ENCODE measurements at regions not wholly inside any gene's neighbourhood (a gene's known extent, or its start where the extent isn't known, plus 50 kb on each side); places are given as distances from the start of the nearest gene placed in this dataset.

DNA sequence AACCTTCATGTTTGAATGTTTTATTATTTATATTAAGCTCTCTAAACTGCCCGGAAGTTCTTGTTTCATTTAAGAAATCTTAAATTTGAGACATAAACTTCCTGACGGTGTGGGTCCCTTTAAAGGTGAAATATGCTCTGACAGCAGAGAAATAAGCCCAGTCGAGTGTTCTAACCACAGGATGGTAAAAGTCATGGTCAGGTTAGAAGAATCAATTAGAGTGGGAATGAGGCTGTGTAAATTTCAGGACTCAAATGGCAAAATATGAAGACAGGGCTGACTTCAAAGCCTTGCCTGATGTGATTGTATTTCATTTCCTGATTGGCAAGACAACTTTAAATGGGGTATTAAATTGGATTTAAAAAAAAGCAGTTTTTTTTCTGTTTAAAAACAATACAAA is 432.9 kb upstream of the BRINP1 start:
- DNase-seq: no peak
- Histone ChIP-seq H3K27ac (ENCODE audit: low read depth in 1 of 2, low read length in 2 of 2) (no peak overlapping the region), H4K20me1 (ENCODE audit: insufficient read depth, low read length) (no peaks in the 10 kb centered on the region), H2AFZ (ENCODE audit: insufficient read depth, low read depth, low read length, poor library complexity, severe bottlenecking) (no peak overlapping the region), H3K9ac (ENCODE audit: insufficient read depth, low read length, poor library complexity, severe bottlenecking) (no peak overlapping the region), H3K79me2 (ENCODE audit: insufficient read depth, low read length) (no peaks in the 10 kb centered on the region), H3K36me3 (replicated peaks in 1 of 2; ENCODE audit: control insufficient read depth in 1 of 2, insufficient read depth in 2 of 2, low read length in 2 of 2) (no peaks in the 10 kb centered on the region), H3K4me2 (replicated peaks; ENCODE audit: extremely low read depth, low read length, poor library complexity, severe bottlenecking) (no peak overlapping the region), H3K4me1 (ENCODE audit: control insufficient read depth in 1 of 2, insufficient read depth in 2 of 2, low read length in 2 of 2) (no peaks in the 10 kb centered on the region), H3K27me3 (ENCODE audit: control insufficient read depth in 2 of 2, insufficient read depth in 2 of 2, low read length in 2 of 2) (no peaks in the 10 kb centered on the region), H3K4me3 (replicated peaks in 1 of 3; ENCODE audit: low read depth in 2 of 3, low read length in 3 of 3) (no peak overlapping the region), H3K9me3 (replicated peaks in 1 of 2; ENCODE audit: control insufficient read depth in 1 of 2, insufficient read depth in 1 of 2, low read length in 2 of 2) (no peaks in the 10 kb centered on the region)
- Mint-ChIP-seq H3K4me1 (no peaks in the 10 kb centered on the region), H3K27ac (no peak overlapping the region), H3K27me3 (ENCODE audit: low read depth in 3 of 3) (no peaks in the 10 kb centered on the region), H3K9me3 (no peaks in the 10 kb centered on the region), H3K36me3 (no peaks in the 10 kb centered on the region), H3K4me3 (no peak overlapping the region)
- TF ChIP-seq, protein P1, sequence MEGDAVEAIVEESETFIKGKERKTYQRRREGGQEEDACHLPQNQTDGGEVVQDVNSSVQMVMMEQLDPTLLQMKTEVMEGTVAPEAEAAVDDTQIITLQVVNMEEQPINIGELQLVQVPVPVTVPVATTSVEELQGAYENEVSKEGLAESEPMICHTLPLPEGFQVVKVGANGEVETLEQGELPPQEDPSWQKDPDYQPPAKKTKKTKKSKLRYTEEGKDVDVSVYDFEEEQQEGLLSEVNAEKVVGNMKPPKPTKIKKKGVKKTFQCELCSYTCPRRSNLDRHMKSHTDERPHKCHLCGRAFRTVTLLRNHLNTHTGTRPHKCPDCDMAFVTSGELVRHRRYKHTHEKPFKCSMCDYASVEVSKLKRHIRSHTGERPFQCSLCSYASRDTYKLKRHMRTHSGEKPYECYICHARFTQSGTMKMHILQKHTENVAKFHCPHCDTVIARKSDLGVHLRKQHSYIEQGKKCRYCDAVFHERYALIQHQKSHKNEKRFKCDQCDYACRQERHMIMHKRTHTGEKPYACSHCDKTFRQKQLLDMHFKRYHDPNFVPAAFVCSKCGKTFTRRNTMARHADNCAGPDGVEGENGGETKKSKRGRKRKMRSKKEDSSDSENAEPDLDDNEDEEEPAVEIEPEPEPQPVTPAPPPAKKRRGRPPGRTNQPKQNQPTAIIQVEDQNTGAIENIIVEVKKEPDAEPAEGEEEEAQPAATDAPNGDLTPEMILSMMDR (IDR thresholded peaks at IDR 0.05): no peak
- WGBS (ENCODE audit: insufficient coverage): 0% methylated on average over 1 of the region's 3 CpGs
- intact Hi-C loops (cut with micrococcal nuclease): no loop called here

DNA sequence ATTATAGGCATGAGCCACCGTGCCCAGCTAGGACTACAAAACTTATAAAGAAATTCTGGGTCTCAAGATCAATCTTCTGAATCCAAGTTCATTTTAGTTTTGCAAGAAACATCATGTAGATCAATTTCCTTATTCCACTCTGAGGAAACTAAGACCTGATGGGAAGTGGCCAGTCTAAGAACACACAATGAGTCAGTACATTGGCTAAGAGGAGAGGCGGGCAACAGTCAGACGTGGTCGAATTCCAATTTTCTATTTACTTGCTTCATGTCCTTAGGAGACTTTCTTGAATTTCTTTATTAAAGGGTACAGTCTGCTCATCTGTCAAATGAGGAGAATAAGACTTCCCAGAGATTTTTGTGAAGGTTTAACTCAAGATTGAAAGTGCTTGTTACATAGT is 432.1 kb upstream of the BRINP1 start:
- no peak overlapping the region for H3K27ac ChIP-seq (ENCODE audit: low read depth in 1 of 2, low read length in 2 of 2)
- no peak overlapping the region for H3K4me3 Mint-ChIP-seq
- H3K9me3 Mint-ChIP-seq: no peaks in the 10 kb centered on the region
- H3K27me3 ChIP-seq (ENCODE audit: control insufficient read depth in 2 of 2, insufficient read depth in 2 of 2, low read length in 2 of 2): no peaks in the 10 kb centered on the region
- no peak overlapping the region for H3K9ac ChIP-seq (ENCODE audit: insufficient read depth, low read length, poor library complexity, severe bottlenecking)
- WGBS (ENCODE audit: insufficient coverage): no CpG with 5 or more reads among the region's 4 CpGs
- intact Hi-C loops (cut with micrococcal nuclease): no loop called here
- no peak overlapping the region for H3K27ac Mint-ChIP-seq
- TF ChIP-seq, protein P1 (IDR thresholded peaks at IDR 0.05): no peak
- H3K27me3 Mint-ChIP-seq (ENCODE audit: low read depth in 3 of 3): no peaks in the 10 kb centered on the region
- no peaks in the 10 kb centered on the region for H3K4me1 ChIP-seq (ENCODE audit: control insufficient read depth in 1 of 2, insufficient read depth in 2 of 2, low read length in 2 of 2)
- no peak overlapping the region for H3K4me2 ChIP-seq (replicated peaks; ENCODE audit: extremely low read depth, low read length, poor library complexity, severe bottlenecking)
- H3K4me1 Mint-ChIP-seq: no peaks in the 10 kb centered on the region
- H3K9me3 ChIP-seq (replicated peaks in 1 of 2; ENCODE audit: control insufficient read depth in 1 of 2, insufficient read depth in 1 of 2, low read length in 2 of 2): no peaks in the 10 kb centered on the region
- no peak overlapping the region for H2AFZ ChIP-seq (ENCODE audit: insufficient read depth, low read depth, low read length, poor library complexity, severe bottlenecking)
- no peaks in the 10 kb centered on the region for H3K79me2 ChIP-seq (ENCODE audit: insufficient read depth, low read length)
- DNase-seq: no peak
- H3K4me3 ChIP-seq (replicated peaks in 1 of 3; ENCODE audit: low read depth in 2 of 3, low read length in 3 of 3): no peak overlapping the region
- H3K36me3 Mint-ChIP-seq: no peaks in the 10 kb centered on the region
- no peaks in the 10 kb centered on the region for H4K20me1 ChIP-seq (ENCODE audit: insufficient read depth, low read length)
- no peaks in the 10 kb centered on the region for H3K36me3 ChIP-seq (replicated peaks in 1 of 2; ENCODE audit: control insufficient read depth in 1 of 2, insufficient read depth in 2 of 2, low read length in 2 of 2)

Data from CD14-positive monocyte (primary cell).